ACC112 (cell line): ENCODE measurements at regions not wholly inside any gene's neighbourhood (a gene's known extent, or its start where the extent isn't known, plus 50 kb on each side); places are given as distances from the start of the nearest gene placed in this dataset.
A peak's percentile ranks its signal among the peaks of the same experiment; 100 is the strongest.
"Not testable (repeated sequence)": the region's sequence is repeated elsewhere in the genome, so short reads cannot be mapped to it uniquely, and the experiment has no call there.

Experiments used
- H2AFZ ChIP-seq: fragments of 200-600 bp; sonication (generic); one replicate; pipeline ENCODE4 v1.6.0; 2017; ENCODE audit warnings: antibody characterized with exemption, low read length; ENCODE audit not compliant: unreplicated experiment
- H3K27ac ChIP-seq: fragments of 200-600 bp; sonication (generic); 2 replicates; pipeline ENCODE4 v1.5.1; 2014; ENCODE audit warnings: low read depth, mild to moderate bottlenecking, antibody characterized with exemption, low read length, moderate library complexity
- H3K27me3 ChIP-seq: fragments of 200-600 bp; sonication (generic); 2 replicates; pipeline ENCODE4 v1.6.1; 2014; ENCODE audit warnings: mild to moderate bottlenecking, antibody characterized with exemption, low read length, moderate library complexity, mixed read lengths; ENCODE audit not compliant: insufficient read depth
- H3K36me3 ChIP-seq: fragments of 200-600 bp; sonication (generic); 2 replicates; pipeline ENCODE4 v1.6.1; 2016; ENCODE audit warnings: mild to moderate bottlenecking, antibody characterized with exemption, low read length, moderate library complexity, mixed read lengths; ENCODE audit not compliant: insufficient read depth
- H3K4me1 ChIP-seq: fragments of 200-600 bp; sonication (generic); one replicate; pipeline ENCODE4 v1.6.1; 2016; ENCODE audit warnings: low read length, mixed read lengths; ENCODE audit not compliant: insufficient read depth, unreplicated experiment, control insufficient read depth
- H3K4me3 ChIP-seq: fragments of 200-600 bp; sonication (generic); 2 replicates; pipeline ENCODE4 v1.5.1; 2014; ENCODE audit warnings: mild to moderate bottlenecking, low read depth, low read length
- H3K79me2 ChIP-seq: fragments of 200-600 bp; sonication (generic); one replicate; pipeline ENCODE4 v1.6.0; 2016; ENCODE audit warnings: low read length; ENCODE audit not compliant: control insufficient read depth, unreplicated experiment, insufficient read depth

DNA sequence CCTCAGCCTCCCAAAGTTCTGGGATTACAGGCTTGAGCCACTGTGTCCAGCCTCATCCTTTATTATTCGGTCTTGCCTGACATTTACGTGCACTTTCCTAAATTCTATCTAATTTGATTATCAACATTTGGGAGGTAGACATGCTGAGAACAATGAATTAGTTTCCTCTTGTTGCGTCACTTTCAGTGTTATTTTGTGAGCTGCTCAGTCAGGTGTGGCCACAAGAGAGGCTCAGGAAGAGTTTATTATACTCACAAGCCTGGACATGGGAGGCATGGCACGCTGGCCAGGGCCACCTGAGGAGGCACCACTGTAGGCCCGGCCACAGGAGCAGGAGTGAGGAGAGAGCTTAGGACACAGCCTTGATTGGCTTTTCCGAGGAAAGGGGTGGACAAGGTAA is 59.7 kb upstream of the RBFOX2 start:
- no peaks in the 10 kb centered on the region for H3K79me2 ChIP-seq
- no peak overlapping the region for H3K27ac ChIP-seq
- no peak overlapping the region for H2AFZ ChIP-seq
- no peak overlapping the region for H3K4me3 ChIP-seq
- H3K36me3 ChIP-seq: no peaks in the 10 kb centered on the region
- no peaks in the 10 kb centered on the region for H3K27me3 ChIP-seq
- H3K4me1 ChIP-seq: no peaks in the 10 kb centered on the region

DNA sequence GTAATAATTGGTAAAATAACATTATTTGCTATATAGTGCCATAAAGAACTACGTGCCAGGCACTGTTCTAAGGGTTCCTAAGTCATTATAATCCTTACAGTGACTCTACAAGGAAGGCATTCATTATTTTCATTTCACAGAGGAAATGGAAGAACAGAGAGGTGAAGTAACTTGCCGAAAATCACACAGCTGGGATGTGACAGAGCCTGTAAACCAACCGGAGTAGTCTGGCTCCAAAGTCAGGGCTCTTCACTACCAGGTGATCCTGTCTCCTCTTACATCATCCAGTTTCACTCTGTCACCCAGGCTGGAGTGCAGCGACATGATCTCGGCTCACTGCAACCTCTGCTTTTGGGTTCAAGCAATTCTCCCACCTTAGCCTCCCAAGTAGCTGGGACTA is 59.2 kb upstream of the RBFOX2 start:
- Histone ChIP-seq H2AFZ (no peak overlapping the region), H3K4me1 (no peaks in the 10 kb centered on the region), H3K4me3 (no peak overlapping the region), H3K79me2 (no peaks in the 10 kb centered on the region), H3K27me3 (no peaks in the 10 kb centered on the region), H3K27ac (no peak overlapping the region), H3K36me3 (no peaks in the 10 kb centered on the region)

DNA sequence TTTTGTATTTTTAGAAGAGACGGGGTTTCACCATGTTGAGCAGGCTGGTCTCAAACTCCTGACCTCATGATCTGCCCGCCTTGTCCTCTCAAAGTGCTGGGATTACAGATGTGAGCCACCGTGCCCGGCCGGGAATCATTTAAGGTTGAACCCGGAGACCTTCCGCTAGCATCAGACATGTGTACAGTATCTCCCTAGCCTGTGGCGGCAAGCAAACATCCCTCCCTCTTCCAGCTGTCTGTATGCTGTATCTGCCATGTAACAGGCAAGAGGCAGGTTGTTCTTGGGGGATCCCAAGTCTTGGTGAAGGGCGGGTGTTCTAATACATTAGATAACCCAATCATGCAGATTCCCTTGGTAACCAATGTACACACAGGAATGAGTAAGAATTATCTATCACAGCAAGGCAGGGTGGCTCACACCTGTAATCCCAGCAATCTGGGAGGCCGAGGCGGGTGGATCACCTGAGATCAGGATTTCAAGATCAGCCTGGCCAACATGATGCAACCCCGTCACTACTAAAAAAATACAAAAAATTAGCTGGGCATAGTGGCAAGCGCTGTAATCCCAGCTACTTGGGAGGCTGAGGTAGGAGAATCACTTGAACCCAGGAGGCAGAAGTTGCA is 58.1 kb upstream of the RBFOX2 start:
- no peak overlapping the region for H3K27ac ChIP-seq
- no peaks in the 10 kb centered on the region for H3K4me1 ChIP-seq
- H3K79me2 ChIP-seq: no peaks in the 10 kb centered on the region

DNA sequence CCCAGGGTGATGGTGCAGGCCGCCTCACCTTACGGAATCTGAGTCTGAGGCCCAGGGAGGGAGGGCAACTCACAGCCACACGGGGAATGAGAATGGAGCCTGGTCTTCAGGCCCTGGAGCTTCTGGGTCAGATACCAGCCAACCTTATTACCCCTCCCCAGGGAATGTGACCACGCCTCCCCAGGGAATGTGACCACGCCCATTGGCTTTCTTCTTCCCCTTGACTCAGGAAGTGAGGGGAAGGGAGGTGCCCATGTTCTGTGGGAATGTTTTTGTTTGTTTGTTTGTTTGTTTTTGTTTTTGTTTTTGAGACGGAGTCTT is 57.5 kb upstream of the RBFOX2 start:
- Histone ChIP-seq H3K27ac (no peak overlapping the region), H3K27me3 (no peaks in the 10 kb centered on the region), H2AFZ (no peak overlapping the region), H3K36me3 (no peaks in the 10 kb centered on the region), H3K79me2 (no peaks in the 10 kb centered on the region), H3K4me1 (peaks cover under 1% of the 10 kb centered on the region), H3K4me3 (no peak overlapping the region)

More for the DNA sequence above, 58.1 kb upstream of the RBFOX2 start:
- H3K27me3 ChIP-seq: no peaks in the 10 kb centered on the region
- no peak overlapping the region for H2AFZ ChIP-seq
- H3K4me3 ChIP-seq: no peak overlapping the region
- H3K36me3 ChIP-seq: no peaks in the 10 kb centered on the region

GRCh38 chr22:36085476-36086169 is 57.0 kb upstream of the RBFOX2 start:
- no peak overlapping the region for H2AFZ ChIP-seq
- no peak overlapping the region for H3K4me3 ChIP-seq
- no peak overlapping the region for H3K27ac ChIP-seq
- peaks cover 3% of the 10 kb centered on the region for H3K4me1 ChIP-seq
- no peaks in the 10 kb centered on the region for H3K27me3 ChIP-seq
- no peaks in the 10 kb centered on the region for H3K36me3 ChIP-seq
- H3K79me2 ChIP-seq: no peaks in the 10 kb centered on the region

- no peak overlapping the region for H3K27ac ChIP-seq
- H3K36me3 ChIP-seq: no peaks in the 10 kb centered on the region
- no peak overlapping the region for H3K4me3 ChIP-seq
- H3K79me2 ChIP-seq: no peaks in the 10 kb centered on the region
- H2AFZ ChIP-seq: no peak overlapping the region
- H3K4me1 ChIP-seq: peaks cover 3% of the 10 kb centered on the region
- H3K27me3 ChIP-seq: no peaks in the 10 kb centered on the region
Measured at GRCh38 chr22:36084717-36085116, 56.1 kb upstream of the RBFOX2 start.

- no peaks in the 10 kb centered on the region for H3K27me3 ChIP-seq
- no peaks in the 10 kb centered on the region for H3K79me2 ChIP-seq
- H3K4me3 ChIP-seq: no peak overlapping the region
- H3K4me1 ChIP-seq: peaks cover 3% of the 10 kb centered on the region
- H3K36me3 ChIP-seq: no peaks in the 10 kb centered on the region
- no peak overlapping the region for H3K27ac ChIP-seq
- no peak overlapping the region for H2AFZ ChIP-seq
Measured at GRCh38 chr22:36083056-36083455, 54.4 kb upstream of the RBFOX2 start.

DNA sequence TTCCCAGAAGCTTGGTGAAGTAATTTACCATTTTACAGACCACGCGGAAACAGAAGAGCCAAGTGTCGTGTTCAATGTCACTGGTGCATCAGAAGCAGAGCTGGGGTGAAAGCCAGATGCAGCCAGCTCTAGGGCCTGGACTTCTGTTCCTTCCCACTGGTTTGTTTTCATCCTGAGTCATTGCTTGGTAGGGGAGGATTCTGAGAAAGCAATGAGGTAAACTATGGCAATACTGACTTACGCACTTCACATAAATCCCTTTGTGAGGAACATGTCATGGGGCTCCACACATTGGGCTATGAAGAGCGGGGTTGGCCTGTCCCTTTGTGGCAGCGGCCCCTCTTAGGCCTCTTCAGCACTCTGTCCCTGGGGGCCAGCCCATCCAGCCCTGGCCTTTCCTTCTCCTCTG is 52.4 kb upstream of the RBFOX2 start:
- Histone ChIP-seq H2AFZ (no peak overlapping the region), H3K27ac (peak overlapping the region; percentile 71), H3K4me1 (peaks cover 7% of the 10 kb centered on the region), H3K27me3 (no peaks in the 10 kb centered on the region), H3K79me2 (no peaks in the 10 kb centered on the region), H3K4me3 (no peak overlapping the region), H3K36me3 (no peaks in the 10 kb centered on the region)

GRCh38 chr22:36080281-36080680 is 51.7 kb upstream of the RBFOX2 start:
- not testable (repeated sequence) for H3K4me3 ChIP-seq, H3K79me2 ChIP-seq, H3K36me3 ChIP-seq, H3K27me3 ChIP-seq, H2AFZ ChIP-seq, H3K4me1 ChIP-seq, H3K27ac ChIP-seq

DNA sequence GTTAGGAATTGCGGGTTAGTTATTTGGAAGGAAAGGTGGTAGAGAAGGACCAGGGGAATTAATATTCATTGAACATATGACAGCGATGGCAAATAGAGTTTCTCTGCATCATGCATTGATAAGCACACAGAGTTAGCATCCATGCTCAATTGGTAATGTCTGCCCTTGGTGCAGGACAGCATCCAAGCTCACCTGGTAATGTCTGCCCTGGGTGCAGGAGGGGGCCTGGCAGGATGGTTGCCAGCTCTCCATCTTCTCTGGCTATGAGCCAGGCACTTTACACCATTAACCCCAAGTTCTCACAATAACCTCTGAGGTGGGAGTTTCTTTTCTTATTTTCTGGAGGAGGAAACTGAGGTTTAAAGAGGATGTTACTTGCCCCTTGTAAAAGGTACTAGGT is 50.4 kb upstream of the RBFOX2 start:
- Histone ChIP-seq H3K27me3 (no peaks in the 10 kb centered on the region), H3K36me3 (no peaks in the 10 kb centered on the region), H3K4me1 (peaks cover 7% of the 10 kb centered on the region), H2AFZ (no peak overlapping the region), H3K27ac (no peak overlapping the region), H3K79me2 (no peaks in the 10 kb centered on the region), H3K4me3 (no peak overlapping the region)
